HL-60 (cell line): ENCODE measurements at regions not wholly inside any gene's neighbourhood (a gene's known extent, or its start where the extent isn't known, plus 50 kb on each side); places are given as distances from the start of the nearest gene placed in this dataset.

ENCODE experiments used
- REST ChIP-seq: IDR thresholded peaks from 2 replicates; pipeline ENCODE4 v1.6.1; 2012; ENCODE audit warnings: low read depth; ENCODE audit not compliant: insufficient replicate concordance
- TF ChIP-seq, protein P1 (sequence below): IDR thresholded peaks from one replicate; pipeline ENCODE4 v1.5.1; 2011; ENCODE audit warnings: low read length, control low read depth, inconsistent platforms; ENCODE audit not compliant: insufficient read depth

DNA sequence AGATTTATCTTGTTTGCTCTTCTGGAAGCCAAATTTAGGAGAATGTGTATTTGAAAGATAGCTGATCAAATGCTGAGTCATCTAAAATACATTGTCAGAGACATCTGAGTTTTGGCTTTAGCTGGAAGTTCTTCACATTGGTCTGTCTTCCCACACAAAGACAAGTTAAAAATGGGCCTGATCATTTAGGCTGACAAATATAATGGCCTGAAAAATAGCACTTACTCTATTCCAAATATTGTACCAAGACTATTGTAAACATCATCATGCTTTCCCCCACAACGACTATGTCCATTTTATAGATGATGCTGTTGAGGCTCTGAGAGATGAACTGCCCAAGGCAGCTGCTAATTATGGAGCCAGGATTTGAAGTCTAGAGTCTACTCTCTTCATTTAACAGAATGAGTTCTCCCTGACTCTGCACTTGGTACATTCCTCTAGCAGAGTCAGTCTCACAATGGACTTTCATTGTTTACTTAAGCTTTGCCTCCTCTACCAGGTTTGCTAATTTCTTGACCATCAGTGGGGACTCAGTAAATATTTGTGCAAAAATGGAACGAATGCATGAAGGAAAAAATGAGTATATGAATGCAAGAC lies 619.4 kb upstream of the KLF4 start:
- TF ChIP-seq, protein P1, sequence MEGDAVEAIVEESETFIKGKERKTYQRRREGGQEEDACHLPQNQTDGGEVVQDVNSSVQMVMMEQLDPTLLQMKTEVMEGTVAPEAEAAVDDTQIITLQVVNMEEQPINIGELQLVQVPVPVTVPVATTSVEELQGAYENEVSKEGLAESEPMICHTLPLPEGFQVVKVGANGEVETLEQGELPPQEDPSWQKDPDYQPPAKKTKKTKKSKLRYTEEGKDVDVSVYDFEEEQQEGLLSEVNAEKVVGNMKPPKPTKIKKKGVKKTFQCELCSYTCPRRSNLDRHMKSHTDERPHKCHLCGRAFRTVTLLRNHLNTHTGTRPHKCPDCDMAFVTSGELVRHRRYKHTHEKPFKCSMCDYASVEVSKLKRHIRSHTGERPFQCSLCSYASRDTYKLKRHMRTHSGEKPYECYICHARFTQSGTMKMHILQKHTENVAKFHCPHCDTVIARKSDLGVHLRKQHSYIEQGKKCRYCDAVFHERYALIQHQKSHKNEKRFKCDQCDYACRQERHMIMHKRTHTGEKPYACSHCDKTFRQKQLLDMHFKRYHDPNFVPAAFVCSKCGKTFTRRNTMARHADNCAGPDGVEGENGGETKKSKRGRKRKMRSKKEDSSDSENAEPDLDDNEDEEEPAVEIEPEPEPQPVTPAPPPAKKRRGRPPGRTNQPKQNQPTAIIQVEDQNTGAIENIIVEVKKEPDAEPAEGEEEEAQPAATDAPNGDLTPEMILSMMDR, result no peak
- no peak for TF ChIP-seq REST
